ENCODE measurements at regions not wholly inside any gene's neighbourhood (a gene's known extent, or its start where the extent isn't known, plus 50 kb on each side); places are given as distances from the start of the nearest gene placed in this dataset.

DNA sequence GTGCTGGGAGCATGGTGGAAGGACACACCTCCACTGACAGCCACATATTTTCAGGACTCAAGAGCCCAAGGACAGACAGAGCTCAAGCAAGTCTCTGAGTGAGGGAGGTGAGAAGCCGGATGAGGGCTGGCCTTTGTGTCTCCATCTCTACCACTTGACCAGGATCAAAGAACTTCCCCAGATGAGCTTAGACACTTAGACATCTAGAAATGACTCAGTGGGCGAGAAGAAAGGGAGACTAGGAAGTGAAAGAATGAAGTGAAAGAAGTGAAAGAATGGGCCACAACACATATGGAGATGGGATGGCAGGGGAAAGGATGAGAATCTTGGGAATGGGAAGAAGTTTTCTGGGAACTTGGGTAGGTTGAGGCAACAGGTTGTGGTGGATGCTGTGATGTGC is 274.9 kb upstream of the CCL2 start:
- TF ChIP-seq POLR2A (IDR thresholded peaks at IDR 0.05), result no peak
- TF ChIP-seq, protein P1, sequence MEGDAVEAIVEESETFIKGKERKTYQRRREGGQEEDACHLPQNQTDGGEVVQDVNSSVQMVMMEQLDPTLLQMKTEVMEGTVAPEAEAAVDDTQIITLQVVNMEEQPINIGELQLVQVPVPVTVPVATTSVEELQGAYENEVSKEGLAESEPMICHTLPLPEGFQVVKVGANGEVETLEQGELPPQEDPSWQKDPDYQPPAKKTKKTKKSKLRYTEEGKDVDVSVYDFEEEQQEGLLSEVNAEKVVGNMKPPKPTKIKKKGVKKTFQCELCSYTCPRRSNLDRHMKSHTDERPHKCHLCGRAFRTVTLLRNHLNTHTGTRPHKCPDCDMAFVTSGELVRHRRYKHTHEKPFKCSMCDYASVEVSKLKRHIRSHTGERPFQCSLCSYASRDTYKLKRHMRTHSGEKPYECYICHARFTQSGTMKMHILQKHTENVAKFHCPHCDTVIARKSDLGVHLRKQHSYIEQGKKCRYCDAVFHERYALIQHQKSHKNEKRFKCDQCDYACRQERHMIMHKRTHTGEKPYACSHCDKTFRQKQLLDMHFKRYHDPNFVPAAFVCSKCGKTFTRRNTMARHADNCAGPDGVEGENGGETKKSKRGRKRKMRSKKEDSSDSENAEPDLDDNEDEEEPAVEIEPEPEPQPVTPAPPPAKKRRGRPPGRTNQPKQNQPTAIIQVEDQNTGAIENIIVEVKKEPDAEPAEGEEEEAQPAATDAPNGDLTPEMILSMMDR (IDR thresholded peaks at IDR 0.05), result no peak

All from transverse colon (tissue), 3 donors.